ENCODE measurements at regions not wholly inside any gene's neighbourhood (a gene's known extent, or its start where the extent isn't known, plus 50 kb on each side); places are given as distances from the start of the nearest gene placed in this dataset.

DNA sequence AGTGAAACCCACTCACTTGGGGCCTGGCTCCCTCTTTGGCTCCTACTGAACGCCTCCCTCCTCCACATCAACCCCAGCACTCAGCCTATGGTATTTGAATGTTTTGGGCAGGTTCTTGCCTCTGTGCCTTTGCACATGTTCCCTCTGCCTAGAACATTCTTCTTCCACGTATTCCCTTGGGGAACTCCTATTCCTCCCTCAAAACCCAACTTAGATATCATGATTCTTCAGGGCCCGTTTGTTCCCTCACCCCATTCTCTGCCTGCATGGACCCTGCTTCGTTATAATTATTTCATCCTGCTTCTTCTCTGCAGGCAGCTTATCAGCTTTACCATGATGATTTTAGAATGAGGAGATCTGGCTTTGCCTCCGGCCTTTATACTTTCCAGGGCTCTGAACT lies 215.0 kb upstream of the IER5L start:
- TF ChIP-seq, protein P1, sequence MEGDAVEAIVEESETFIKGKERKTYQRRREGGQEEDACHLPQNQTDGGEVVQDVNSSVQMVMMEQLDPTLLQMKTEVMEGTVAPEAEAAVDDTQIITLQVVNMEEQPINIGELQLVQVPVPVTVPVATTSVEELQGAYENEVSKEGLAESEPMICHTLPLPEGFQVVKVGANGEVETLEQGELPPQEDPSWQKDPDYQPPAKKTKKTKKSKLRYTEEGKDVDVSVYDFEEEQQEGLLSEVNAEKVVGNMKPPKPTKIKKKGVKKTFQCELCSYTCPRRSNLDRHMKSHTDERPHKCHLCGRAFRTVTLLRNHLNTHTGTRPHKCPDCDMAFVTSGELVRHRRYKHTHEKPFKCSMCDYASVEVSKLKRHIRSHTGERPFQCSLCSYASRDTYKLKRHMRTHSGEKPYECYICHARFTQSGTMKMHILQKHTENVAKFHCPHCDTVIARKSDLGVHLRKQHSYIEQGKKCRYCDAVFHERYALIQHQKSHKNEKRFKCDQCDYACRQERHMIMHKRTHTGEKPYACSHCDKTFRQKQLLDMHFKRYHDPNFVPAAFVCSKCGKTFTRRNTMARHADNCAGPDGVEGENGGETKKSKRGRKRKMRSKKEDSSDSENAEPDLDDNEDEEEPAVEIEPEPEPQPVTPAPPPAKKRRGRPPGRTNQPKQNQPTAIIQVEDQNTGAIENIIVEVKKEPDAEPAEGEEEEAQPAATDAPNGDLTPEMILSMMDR (conservative IDR thresholded peaks at IDR 0.05; ENCODE audit: low read depth, low read length) = no peak
- TF ChIP-seq EZH2 (IDR thresholded peaks at IDR 0.05; ENCODE audit: borderline replicate concordance, low read depth, low read length, poor library complexity, severe bottlenecking) = no peak
